Chondrocyte (in vitro differentiated cells): ENCODE measurements at regions not wholly inside any gene's neighbourhood (a gene's known extent, or its start where the extent isn't known, plus 50 kb on each side); places are given as distances from the start of the nearest gene placed in this dataset.

Experiments
- DNase-seq: peaks from one replicate; pipeline ENCODE4 v3.0.0; 2021; ENCODE audit warnings: mixed read lengths, low spot score
- H3K27ac Mint-ChIP-seq: one replicate; pipeline ENCODE4 v1.8.0; 2021; ENCODE audit warnings: mild to moderate bottlenecking, moderate library complexity, mixed read lengths; ENCODE audit not compliant: unreplicated experiment
- H3K27me3 Mint-ChIP-seq: 2 replicates; pipeline ENCODE4 v1.8.0; 2021; ENCODE audit warnings: low read depth, mixed read lengths
- H3K36me3 Mint-ChIP-seq: 2 replicates; pipeline ENCODE4 v1.8.0; 2021; ENCODE audit warnings: low read depth, mixed read lengths
- H3K4me1 Mint-ChIP-seq: 2 replicates; pipeline ENCODE4 v1.8.0; 2021; ENCODE audit warnings: low read depth, mild to moderate bottlenecking, mixed read lengths
- H3K4me3 Mint-ChIP-seq: one replicate; pipeline ENCODE4 v1.8.0; 2021; ENCODE audit warnings: mild to moderate bottlenecking, moderate library complexity, mixed read lengths; ENCODE audit not compliant: unreplicated experiment
- H3K9me3 Mint-ChIP-seq: 2 replicates; pipeline ENCODE4 v1.8.0; 2021; ENCODE audit warnings: low read depth, mixed read lengths
- TF ChIP-seq, protein P1 (sequence below): fragments of 200-600 bp; sonication (generic); IDR thresholded peaks from 2 replicates; pipeline ENCODE4 v1.5.0; 2021; ENCODE audit warnings: antibody characterized with exemption, mild to moderate bottlenecking, moderate library complexity

GRCh38 chr2:59630789-59631188 is 922.7 kb downstream of the BCL11A start:
- Mint-ChIP-seq H3K4me1 (no peaks in the 10 kb centered on the region), H3K4me3 (no peak overlapping the region), H3K36me3 (peaks cover 3% of the 10 kb centered on the region), H3K9me3 (peaks cover 11% of the 10 kb centered on the region), H3K27me3 (peaks cover 5% of the 10 kb centered on the region), H3K27ac (no peak overlapping the region)
- TF ChIP-seq, protein P1, sequence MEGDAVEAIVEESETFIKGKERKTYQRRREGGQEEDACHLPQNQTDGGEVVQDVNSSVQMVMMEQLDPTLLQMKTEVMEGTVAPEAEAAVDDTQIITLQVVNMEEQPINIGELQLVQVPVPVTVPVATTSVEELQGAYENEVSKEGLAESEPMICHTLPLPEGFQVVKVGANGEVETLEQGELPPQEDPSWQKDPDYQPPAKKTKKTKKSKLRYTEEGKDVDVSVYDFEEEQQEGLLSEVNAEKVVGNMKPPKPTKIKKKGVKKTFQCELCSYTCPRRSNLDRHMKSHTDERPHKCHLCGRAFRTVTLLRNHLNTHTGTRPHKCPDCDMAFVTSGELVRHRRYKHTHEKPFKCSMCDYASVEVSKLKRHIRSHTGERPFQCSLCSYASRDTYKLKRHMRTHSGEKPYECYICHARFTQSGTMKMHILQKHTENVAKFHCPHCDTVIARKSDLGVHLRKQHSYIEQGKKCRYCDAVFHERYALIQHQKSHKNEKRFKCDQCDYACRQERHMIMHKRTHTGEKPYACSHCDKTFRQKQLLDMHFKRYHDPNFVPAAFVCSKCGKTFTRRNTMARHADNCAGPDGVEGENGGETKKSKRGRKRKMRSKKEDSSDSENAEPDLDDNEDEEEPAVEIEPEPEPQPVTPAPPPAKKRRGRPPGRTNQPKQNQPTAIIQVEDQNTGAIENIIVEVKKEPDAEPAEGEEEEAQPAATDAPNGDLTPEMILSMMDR: no peak
- no peak for DNase-seq

DNA sequence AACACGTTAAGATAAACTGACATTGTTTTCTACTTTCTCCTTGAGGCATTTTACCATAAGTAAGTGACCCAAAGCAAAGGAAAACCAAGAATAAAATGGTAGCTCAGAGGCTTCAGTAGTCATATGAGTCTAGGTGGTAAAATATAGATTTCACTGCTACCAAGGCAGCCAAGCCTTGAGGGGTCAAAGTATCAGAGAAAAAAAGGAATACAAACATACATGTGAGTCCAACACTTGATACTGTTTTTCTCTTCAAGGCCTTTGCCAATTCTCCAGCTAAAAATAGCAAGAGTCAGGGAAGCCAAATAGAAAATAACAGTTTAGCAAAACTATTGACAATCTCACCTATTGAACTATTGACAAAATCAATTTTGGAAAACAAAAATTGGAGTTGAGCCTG is 925.9 kb downstream of the BCL11A start:
- TF ChIP-seq, protein P1: no peak
- H3K9me3 Mint-ChIP-seq: peaks cover 11% of the 10 kb centered on the region
- no peak for DNase-seq
- peaks cover 3% of the 10 kb centered on the region for H3K36me3 Mint-ChIP-seq
- no peaks in the 10 kb centered on the region for H3K4me1 Mint-ChIP-seq
- no peak overlapping the region for H3K4me3 Mint-ChIP-seq
- peaks cover 2% of the 10 kb centered on the region for H3K27me3 Mint-ChIP-seq
- H3K27ac Mint-ChIP-seq: no peak overlapping the region

DNA sequence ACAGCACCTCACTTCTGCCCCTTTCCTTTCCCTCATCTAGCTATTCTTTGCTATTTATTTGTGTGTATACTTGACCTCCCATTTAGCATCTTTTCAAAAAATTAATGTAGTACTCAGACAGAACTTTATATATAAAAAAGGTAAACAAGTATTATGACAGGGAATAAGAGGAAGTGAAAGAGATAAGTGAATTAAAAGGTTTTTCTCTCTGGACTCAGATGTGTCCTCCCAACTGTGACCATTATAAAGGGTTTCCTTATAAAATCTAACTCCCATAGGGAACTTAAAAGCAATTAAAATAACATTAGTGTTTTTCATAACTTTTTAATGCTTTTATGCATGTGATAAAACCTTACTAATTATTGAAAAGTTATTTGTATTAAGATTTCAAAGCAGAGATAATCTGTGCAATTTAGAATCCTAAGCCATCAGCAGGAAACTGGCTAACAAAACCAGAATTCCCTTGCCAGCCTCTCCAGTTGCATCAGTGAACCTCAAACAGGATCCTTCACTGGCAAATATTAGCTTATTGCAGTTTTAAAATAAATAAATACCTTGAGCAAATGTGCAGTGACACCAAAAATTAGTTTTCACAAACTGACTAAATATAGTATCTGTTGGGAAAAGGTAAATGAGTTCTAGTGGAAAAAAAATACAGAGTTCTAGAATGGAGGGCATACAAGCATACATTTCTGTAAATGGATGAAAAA is 930.7 kb downstream of the BCL11A start:
- TF ChIP-seq, protein P1: no peak
- no peaks in the 10 kb centered on the region for H3K9me3 Mint-ChIP-seq
- H3K27ac Mint-ChIP-seq: no peak overlapping the region
- no peak for DNase-seq
- H3K27me3 Mint-ChIP-seq: peaks cover 3% of the 10 kb centered on the region
- H3K36me3 Mint-ChIP-seq: no peaks in the 10 kb centered on the region
- no peak overlapping the region for H3K4me3 Mint-ChIP-seq
- H3K4me1 Mint-ChIP-seq: no peaks in the 10 kb centered on the region

GRCh38 chr2:59604123-59604522 is 949.3 kb downstream of the BCL11A start:
- peaks cover 3% of the 10 kb centered on the region for H3K27me3 Mint-ChIP-seq
- peaks cover 7% of the 10 kb centered on the region for H3K9me3 Mint-ChIP-seq
- peaks cover 5% of the 10 kb centered on the region for H3K4me1 Mint-ChIP-seq
- no peaks in the 10 kb centered on the region for H3K36me3 Mint-ChIP-seq
- H3K27ac Mint-ChIP-seq: no peak overlapping the region
- no peak overlapping the region for H3K4me3 Mint-ChIP-seq
- TF ChIP-seq, protein P1: no peak
- DNase-seq: no peak

- TF ChIP-seq, protein P1: no peak
- H3K27me3 Mint-ChIP-seq: peaks cover 7% of the 10 kb centered on the region
- H3K27ac Mint-ChIP-seq: no peak overlapping the region
- no peak overlapping the region for H3K4me3 Mint-ChIP-seq
- H3K4me1 Mint-ChIP-seq: no peaks in the 10 kb centered on the region
- no peak for DNase-seq
- H3K9me3 Mint-ChIP-seq: no peaks in the 10 kb centered on the region
- no peaks in the 10 kb centered on the region for H3K36me3 Mint-ChIP-seq
Measured at GRCh38 chr2:59594671-59595222, 958.7 kb downstream of the BCL11A start.
